ACHN (cell line): ENCODE measurements at regions not wholly inside any gene's neighbourhood (a gene's known extent, or its start where the extent isn't known, plus 50 kb on each side); places are given as distances from the start of the nearest gene placed in this dataset.
"Not testable (repeated sequence)": the region's sequence is repeated elsewhere in the genome, so short reads cannot be mapped to it uniquely, and the experiment has no call there.

Experiments
- DNase-seq: peaks from one replicate; pipeline ENCODE4 v3.0.0-alpha.2; 2015
- in situ Hi-C: cut with HindIII; loops from 2 replicates; pipeline ENCODE4 v1.10.0; 2017; ENCODE audit warnings: low sequenced_read_pairs, low pct_ligation_motif_present, low pct_unique_long_range_greater_than_20kb

DNA sequence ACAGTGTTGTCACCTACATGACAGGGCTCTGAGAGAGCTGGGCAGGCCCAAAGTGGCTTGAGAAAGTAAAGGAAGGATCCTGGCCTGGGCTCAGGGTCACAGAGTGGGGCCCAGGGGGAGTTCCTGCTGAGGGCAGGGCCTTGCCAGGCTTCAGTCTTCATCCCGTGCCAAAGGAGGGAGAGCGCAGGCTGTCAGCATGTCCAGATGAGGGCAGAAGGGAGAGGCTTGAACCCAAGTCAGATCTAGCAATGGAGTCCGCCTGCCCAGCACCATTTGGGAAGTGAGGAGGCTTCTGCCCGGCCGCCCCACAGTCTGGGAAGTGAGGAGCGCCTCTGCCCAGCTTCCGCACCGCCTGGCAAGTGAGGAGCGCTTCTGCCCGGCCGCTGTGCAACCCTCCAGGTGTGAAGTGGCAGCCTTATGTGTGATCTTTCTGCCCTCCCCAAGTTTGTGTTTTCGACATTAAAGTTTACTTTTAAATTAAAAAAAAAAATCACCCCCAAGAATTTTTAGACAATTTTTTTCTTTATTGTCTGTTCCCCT is 303.6 kb upstream of the PROK2 start:
- DNase-seq, result no peak
- in situ Hi-C loops, result no loop called here

DNA sequence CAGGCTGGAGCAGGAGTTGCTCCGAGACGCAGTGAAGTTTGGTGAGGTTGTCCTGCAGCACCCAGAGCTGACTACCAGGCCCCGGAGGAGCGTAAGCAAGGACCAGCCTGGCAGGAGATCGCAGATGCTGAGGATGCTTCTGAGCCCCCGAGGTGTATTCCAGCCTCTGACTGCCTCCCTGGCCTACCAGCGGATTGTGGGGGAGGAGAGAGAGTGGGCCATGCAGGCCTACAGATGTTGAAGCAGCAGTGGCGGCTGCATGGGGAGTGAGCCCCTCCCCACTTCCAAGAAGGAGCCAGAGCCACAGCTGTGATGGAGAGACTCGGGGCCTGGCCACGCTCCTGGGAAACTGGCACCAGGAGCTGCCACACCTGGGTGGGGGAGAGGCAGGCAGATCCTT is 302.5 kb upstream of the PROK2 start:
- in situ Hi-C loops, result no loop called here
- no peak for DNase-seq

- in situ Hi-C loops, result no loop called here
- no peak for DNase-seq
These were observed 301.8 kb upstream of the PROK2 start for GRCh38 chr3:72086743-72087087.

- in situ Hi-C loops, result no loop called here
- no peak for DNase-seq
These were observed 301.2 kb upstream of the PROK2 start for GRCh38 chr3:72086042-72086742.

GRCh38 chr3:72085036-72085435 is 300.1 kb upstream of the PROK2 start:
- in situ Hi-C loops, result no loop called here
- no peak for DNase-seq

DNA sequence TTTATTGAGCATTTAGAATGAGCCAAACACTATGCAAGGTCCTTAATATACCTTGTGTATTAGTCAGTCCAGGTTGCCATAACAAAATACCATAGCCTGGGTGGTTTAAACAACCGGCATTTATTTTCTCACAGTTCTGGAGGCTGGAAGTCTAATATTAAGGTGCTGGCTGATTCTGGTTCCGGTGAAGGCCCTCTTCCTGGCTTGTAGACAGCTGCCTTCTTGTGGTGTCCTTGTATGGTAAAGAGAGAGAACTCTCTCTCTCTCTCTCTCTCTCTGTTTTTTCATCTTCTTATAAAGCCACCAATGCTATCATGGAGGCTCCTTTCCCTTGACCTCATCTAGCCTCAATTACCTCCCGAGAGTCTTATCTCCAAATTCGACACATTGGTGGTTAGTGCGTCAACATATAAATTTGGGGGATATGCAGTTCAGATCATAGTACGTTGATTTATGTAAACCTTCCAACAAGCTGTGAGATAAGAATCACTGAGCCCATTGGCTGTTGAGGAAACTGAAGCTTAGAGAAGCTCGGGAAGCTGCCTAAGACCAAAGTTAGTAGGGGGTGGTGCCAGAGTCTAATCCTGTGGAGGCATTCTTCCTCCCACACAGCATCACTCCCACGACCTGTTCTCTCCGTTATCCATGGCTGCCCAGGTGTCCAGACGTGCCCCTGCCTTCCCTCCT is 298.0 kb upstream of the PROK2 start:
- DNase-seq, result no peak

DNA sequence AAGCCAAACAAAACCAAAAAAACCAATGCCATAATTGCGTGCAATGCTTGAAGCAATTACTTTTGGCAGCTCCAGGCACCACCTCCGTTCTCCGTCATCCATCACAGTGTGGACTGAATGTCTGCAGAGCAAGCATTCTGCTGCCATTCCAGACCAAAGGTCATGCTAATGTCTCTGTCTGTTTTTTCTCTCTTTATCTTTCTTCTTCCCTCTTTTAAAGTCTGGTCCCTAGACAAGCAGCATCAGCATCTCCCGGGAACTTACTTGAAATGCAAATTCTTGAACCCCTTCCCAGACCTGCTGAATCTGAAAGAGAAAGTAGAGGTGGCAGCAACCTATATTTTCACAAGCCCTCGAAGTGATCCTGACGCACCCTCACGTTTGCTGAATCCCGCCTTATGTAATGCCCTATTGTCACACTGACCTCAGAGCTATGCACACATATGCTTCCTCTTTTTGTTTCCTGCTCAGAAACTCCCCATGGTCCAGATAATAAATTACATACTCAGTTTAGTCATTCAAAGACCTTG is 297.3 kb upstream of the PROK2 start:
- in situ Hi-C loops, result no loop called here
- no peak for DNase-seq

More for the DNA sequence above, 298.0 kb upstream of the PROK2 start:
- in situ Hi-C loops, result no loop called here

DNA sequence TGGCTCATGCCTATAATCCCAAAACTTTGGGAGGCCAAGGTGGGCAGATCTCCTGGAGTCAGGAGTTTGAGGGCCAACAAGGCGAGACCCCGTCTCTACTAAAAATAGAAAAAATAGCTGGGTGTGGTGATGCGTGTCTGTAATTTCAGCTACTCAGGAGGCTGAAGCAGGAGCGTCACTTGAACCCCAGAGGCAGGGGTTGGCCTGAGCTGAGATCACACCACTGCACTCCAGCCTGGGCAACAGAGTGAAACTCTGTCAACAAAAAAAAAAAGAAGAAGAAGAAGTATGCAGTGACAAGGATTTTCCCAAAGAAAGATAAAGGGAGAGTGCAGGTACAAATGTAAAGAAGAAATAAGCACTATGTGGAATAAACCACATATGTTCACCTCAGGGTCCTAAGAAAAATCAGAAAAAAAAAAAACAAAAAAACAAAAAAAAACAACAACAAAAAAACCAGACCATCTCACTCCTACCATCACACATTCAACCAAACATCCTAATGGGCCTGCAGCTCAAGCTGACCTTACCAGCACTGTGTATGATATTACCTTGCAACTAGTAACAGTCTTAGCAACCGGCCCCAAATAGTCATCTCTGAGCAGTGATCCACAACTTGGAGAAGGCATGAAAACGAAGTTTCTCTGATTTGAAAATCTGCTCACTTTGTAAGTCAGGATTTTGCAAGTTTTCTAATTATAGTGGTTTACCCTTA is 296.7 kb upstream of the PROK2 start:
- in situ Hi-C loops, result no loop called here
- no peak for DNase-seq

- in situ Hi-C loops, result no loop called here
- DNase-seq, result no peak
These were observed 295.9 kb upstream of the PROK2 start for GRCh38 chr3:72080800-72081199.

DNA sequence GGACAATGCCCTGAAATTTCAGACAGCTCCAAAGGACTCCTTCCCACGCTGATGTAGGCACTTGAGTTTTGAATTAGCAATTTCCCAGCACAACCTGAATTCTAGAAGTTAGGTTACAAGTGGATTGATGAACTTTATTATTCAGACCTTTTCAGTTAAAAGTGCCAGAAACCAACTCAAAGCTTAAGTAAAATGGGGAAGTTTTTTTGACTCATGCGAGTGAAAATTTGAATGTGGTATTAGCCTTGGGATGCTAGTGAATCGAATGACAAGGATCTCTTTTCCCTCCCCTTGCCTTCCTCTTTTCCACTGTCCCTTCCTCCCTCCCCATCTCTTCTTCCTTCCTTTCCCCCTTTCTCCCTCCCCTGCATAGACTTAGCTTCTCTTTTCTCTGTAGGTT is 295.1 kb upstream of the PROK2 start:
- in situ Hi-C loops, result no loop called here
- no peak for DNase-seq

DNA sequence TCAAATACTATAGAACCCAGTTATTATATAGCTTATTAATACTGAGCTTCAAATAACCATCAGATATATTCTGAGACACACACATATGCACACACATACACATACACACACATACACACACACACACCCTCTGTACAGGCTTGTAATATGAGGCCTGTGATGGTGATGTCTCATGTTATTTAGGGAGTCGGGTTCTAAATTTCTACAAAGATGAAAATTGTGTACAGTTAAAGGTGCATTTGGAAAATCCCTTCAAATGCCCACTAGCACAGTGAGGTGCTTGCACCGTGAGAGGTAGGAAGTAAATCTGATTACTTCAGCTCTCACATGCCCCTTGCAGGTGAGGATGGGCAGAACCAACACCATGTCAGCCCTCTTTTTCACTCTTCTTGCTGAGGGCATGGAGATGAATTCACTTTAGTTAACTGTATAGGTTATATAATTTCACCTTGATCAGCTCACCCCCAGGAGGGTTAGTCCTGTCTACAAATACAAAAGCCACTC is 294.5 kb upstream of the PROK2 start:
- in situ Hi-C loops, result no loop called here
- no peak for DNase-seq

DNA sequence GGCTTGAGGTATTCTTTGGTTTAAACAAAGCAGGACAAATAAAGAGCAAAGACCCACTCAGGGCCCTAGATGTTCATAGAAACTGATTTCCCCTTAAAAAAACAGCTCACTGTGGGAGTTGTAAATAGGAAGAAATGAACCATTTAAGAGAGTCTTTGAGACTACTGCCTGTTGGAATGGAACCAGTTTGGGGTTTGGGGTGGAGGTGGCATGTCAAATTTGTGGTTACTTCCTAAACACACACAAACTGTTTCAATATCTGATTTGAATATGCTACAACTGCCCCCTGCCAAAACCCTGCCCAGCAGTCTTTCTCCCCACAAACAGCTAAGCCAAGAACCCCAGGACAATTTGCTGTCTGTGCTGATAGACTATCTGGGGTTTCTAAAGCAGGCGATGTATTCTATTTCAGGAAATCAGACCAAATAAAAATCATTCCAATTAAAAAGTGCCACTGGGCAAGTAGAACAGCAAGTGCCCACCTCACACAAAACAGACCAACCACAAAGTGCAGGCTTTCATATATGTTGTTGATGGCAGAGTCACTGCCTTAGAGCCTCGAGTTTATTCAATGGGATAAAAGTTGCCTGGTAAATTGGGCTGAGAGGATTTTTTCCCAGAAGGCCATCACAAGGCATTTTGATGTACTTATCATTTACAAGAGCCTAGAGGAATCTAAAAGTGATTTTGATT is 293.9 kb upstream of the PROK2 start:
- no peak for DNase-seq
- in situ Hi-C loops, result no loop called here

GRCh38 chr3:72077473-72078259 is 292.7 kb upstream of the PROK2 start:
- in situ Hi-C loops, result no loop called here
- no peak for DNase-seq

- in situ Hi-C loops, DNase-seq: not testable (repeated sequence)
These were observed 290.9 kb upstream of the PROK2 start for GRCh38 chr3:72075848-72076247.

DNA sequence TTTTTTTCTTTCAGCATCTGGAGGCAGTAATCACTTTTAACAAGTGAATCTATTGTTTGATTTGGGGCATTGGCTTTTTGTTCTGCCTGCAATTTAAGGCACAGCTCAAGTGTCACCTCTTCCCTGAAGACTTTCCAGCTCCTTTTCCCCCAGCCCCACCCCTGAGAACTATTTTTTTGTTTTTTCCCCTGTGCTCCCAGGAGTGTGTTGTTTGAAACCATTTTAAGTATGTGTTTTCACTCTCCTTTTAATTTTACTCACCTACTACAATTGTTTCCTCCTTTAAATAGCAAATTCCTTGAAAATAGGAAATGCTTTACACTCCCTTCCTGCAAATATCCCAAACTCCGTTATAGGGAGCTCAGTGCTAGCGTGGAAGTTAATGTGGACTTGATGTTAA is 286.7 kb upstream of the PROK2 start:
- in situ Hi-C loops, result no loop called here
- DNase-seq, result no peak

DNA sequence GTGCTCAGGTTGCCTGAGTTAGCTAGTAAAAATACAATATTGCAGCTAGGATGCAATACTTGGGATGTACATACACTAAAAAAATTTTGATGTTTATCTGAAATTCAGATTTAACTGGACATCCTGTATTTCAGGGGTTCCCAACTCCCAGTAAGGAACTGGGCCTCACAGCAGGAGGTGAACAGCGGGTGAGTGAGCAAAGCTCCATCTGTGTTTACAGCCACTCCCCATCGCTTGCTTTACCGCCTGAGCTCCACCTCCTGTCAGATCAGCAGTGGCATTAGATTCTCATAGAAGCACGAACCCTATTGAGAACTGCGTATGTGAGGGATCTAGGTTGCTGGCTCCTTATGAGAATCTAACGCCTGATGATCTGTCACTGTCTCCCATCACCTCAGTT is 285.1 kb upstream of the PROK2 start:
- no peak for DNase-seq

GRCh38 chr3:72069543-72069942 is 284.6 kb upstream of the PROK2 start:
- in situ Hi-C loops, result no loop called here
- DNase-seq, result no peak

More for the DNA sequence above, 285.1 kb upstream of the PROK2 start:
- in situ Hi-C loops, result no loop called here

DNA sequence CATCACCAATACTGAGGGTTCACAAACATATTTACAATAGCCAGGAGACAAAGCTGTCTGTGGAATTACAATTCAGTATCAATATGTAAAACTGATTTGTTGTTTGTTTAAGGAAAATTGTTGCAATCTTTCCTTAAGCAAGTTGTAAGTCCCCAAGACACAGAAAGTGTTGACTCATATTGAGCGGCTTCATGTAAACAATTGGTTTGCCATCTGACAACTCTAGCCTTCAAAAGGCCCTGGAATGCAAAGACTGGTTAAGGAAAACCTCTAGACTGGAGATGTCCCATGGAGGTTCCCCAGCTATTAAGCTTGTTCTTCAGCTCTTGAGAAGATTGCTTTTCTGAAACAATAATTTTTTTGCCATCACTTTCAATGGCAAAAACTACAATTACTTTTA is 283.7 kb upstream of the PROK2 start:
- in situ Hi-C loops, result no loop called here

More for the DNA sequence above, 283.7 kb upstream of the PROK2 start:
- DNase-seq, result no peak
